H9 (cell line): ENCODE measurements at regions not wholly inside any gene's neighbourhood (a gene's known extent, or its start where the extent isn't known, plus 50 kb on each side); places are given as distances from the start of the nearest gene placed in this dataset.

Source experiments
- DNase-seq: peaks from one replicate; pipeline ENCODE4 v3.0.0-alpha.2; 2017
- H2AFZ ChIP-seq: one replicate; pipeline ENCODE4 v1.6.1; 2013; ENCODE audit warnings: mild to moderate bottlenecking, low read length, control low read depth, moderate library complexity
- H2AK5ac ChIP-seq: 2 replicates; pipeline ENCODE4 v1.6.1; 2013; ENCODE audit warnings: low read length, control low read depth, mixed read lengths; ENCODE audit not compliant: insufficient read length
- H2BK120ac ChIP-seq: one replicate; pipeline ENCODE4 v1.6.1; 2013; ENCODE audit warnings: low read depth, mild to moderate bottlenecking, low read length, control low read depth, inconsistent platforms; ENCODE audit not compliant: poor library complexity, severe bottlenecking
- H2BK12ac ChIP-seq: 2 replicates; pipeline ENCODE4 v1.6.1; 2013; ENCODE audit warnings: low read length, control low read depth, mixed read lengths, low read depth; ENCODE audit not compliant: insufficient read length
- H2BK15ac ChIP-seq: 2 replicates; pipeline ENCODE4 v1.6.1; 2013; ENCODE audit warnings: low read depth, low read length, control low read depth
- H2BK20ac ChIP-seq: one replicate; pipeline ENCODE4 v1.6.1; 2013; ENCODE audit warnings: low read depth, mild to moderate bottlenecking, low read length, control low read depth, inconsistent platforms; ENCODE audit not compliant: poor library complexity, severe bottlenecking
- H2BK5ac ChIP-seq: 2 replicates; pipeline ENCODE4 v1.6.1; 2013; ENCODE audit warnings: low read length, control low read depth, mixed read lengths; ENCODE audit not compliant: insufficient read length
- H3K14ac ChIP-seq: 2 replicates; pipeline ENCODE4 v1.6.1; 2013; ENCODE audit warnings: low read length, control low read depth; ENCODE audit not compliant: insufficient read depth
- H3K18ac ChIP-seq: 2 replicates; pipeline ENCODE4 v1.6.1; 2013; ENCODE audit warnings: low read depth, mild to moderate bottlenecking, mixed read lengths, low read length, control low read depth; ENCODE audit not compliant: insufficient read length
- H3K23ac ChIP-seq: 2 replicates; pipeline ENCODE4 v1.6.1; 2013; ENCODE audit warnings: low read length, control low read depth, mixed read lengths, low read depth; ENCODE audit not compliant: insufficient read length
- H3K23me2 ChIP-seq: 2 replicates; pipeline ENCODE4 v1.6.1; 2013; ENCODE audit warnings: low read depth, mild to moderate bottlenecking, mixed read lengths, low read length, control low read depth; ENCODE audit not compliant: insufficient read length, poor library complexity, severe bottlenecking
- H3K27ac ChIP-seq: 2 replicates; pipeline ENCODE4 v1.5.1; 2013; ENCODE audit warnings: low read length, control low read depth, mixed read lengths, low read depth; ENCODE audit not compliant: insufficient read length
- H3K27me3 ChIP-seq: 2 replicates; pipeline ENCODE4 v1.6.1; 2013; ENCODE audit warnings: low read length, control low read depth, inconsistent platforms; ENCODE audit not compliant: insufficient read depth
- H3K4ac ChIP-seq: 2 replicates; pipeline ENCODE4 v1.6.1; 2013; ENCODE audit warnings: low read depth, mild to moderate bottlenecking, control low read depth, inconsistent platforms, low read length, moderate library complexity
- H3K4me1 ChIP-seq: 2 replicates; pipeline ENCODE4 v1.6.1; 2013; ENCODE audit warnings: low read length, control low read depth, inconsistent platforms; ENCODE audit not compliant: insufficient read depth
- H3K4me2 ChIP-seq: 2 replicates; pipeline ENCODE4 v1.6.1; 2013; ENCODE audit warnings: low read length, control low read depth, mixed read lengths; ENCODE audit not compliant: insufficient read length, insufficient read depth
- H3K56ac ChIP-seq: 2 replicates; pipeline ENCODE4 v1.6.1; 2013; ENCODE audit warnings: low read depth, mild to moderate bottlenecking, mixed read lengths, low read length, control low read depth; ENCODE audit not compliant: insufficient read length
- H3K79me1 ChIP-seq: 2 replicates; pipeline ENCODE4 v1.6.1; 2013; ENCODE audit warnings: low read depth, mild to moderate bottlenecking, moderate library complexity, low read length, control low read depth, inconsistent platforms; ENCODE audit not compliant: insufficient read depth, poor library complexity, severe bottlenecking
- H3K79me2 ChIP-seq: 2 replicates; pipeline ENCODE4 v1.6.1; 2013; ENCODE audit warnings: low read length, control low read depth, inconsistent platforms; ENCODE audit not compliant: insufficient read depth
- H3K9ac ChIP-seq: 2 replicates; pipeline ENCODE4 v1.6.1; 2013; ENCODE audit warnings: low read length, control low read depth, mixed read lengths; ENCODE audit not compliant: insufficient read length; ENCODE audit errors: extremely low read depth
- H3K9me3 ChIP-seq: one replicate; pipeline ENCODE4 v1.6.1; 2013; ENCODE audit warnings: low read depth, low read length, inconsistent platforms; ENCODE audit not compliant: control insufficient read depth
- H3T11ph ChIP-seq: one replicate; pipeline ENCODE4 v1.6.1; 2013; ENCODE audit warnings: mild to moderate bottlenecking, low read length, control low read depth, inconsistent platforms
- H4K20me1 ChIP-seq: one replicate; pipeline ENCODE4 v1.6.1; 2013; ENCODE audit not compliant: control insufficient read depth, insufficient read length, insufficient read depth
- H4K5ac ChIP-seq: 2 replicates; pipeline ENCODE4 v1.6.1; 2013; ENCODE audit warnings: low read depth, mild to moderate bottlenecking, mixed read lengths, low read length, control low read depth; ENCODE audit not compliant: insufficient read length
- H4K8ac ChIP-seq: replicated peaks from 2 replicates; pipeline ENCODE4 v1.6.1; 2013; ENCODE audit warnings: low read length, control low read depth, mixed read lengths, low read depth; ENCODE audit not compliant: insufficient read length
- H4K91ac ChIP-seq: 2 replicates; pipeline ENCODE4 v1.6.1; 2013; ENCODE audit warnings: low read depth, mild to moderate bottlenecking, moderate library complexity, mixed read lengths, low read length, control low read depth; ENCODE audit not compliant: insufficient read length
- H3K27ac Mint-ChIP-seq, 3 experiments: 2 replicates in 2 of 3; 3 replicates in 1 of 3; pipeline ENCODE4 v1.8.0; 2020 to 2021; ENCODE audit warnings: mixed read lengths in 3 of 3, mild to moderate bottlenecking in 1 of 3, moderate library complexity in 1 of 3
- H3K27me3 Mint-ChIP-seq: 2 replicates; pipeline ENCODE4 v1.8.0; 2021; ENCODE audit warnings: low read depth, mild to moderate bottlenecking, moderate library complexity, mixed read lengths
- H3K36me3 Mint-ChIP-seq, 3 experiments: 2 replicates in 2 of 3; 3 replicates in 1 of 3; pipeline ENCODE4 v1.8.0; 2020 to 2021; ENCODE audit warnings: low read depth in 3 of 3, mixed read lengths in 3 of 3; ENCODE audit not compliant: insufficient read depth in 1 of 3
- H3K4me1 Mint-ChIP-seq, 2 experiments: 2 replicates each; pipeline ENCODE4 v1.8.0; 2020; ENCODE audit warnings: mixed read lengths in 2 of 2
- H3K4me3 Mint-ChIP-seq, 2 experiments: 2 replicates in 1 of 2; 3 replicates in 1 of 2; pipeline ENCODE4 v1.8.0; 2020 to 2021; ENCODE audit warnings: mild to moderate bottlenecking in 2 of 2, mixed read lengths in 2 of 2, moderate library complexity in 1 of 2
- H3K9me3 Mint-ChIP-seq, 2 experiments: 2 replicates in 1 of 2; 3 replicates in 1 of 2; pipeline ENCODE4 v1.8.0; 2020; ENCODE audit warnings: mild to moderate bottlenecking in 2 of 2, mixed read lengths in 2 of 2, moderate library complexity in 1 of 2
- CTCF ChIP-seq: fragments of 200-600 bp; sonication (generic); conservative IDR thresholded peaks from 3 replicates; pipeline ENCODE4 v1.8.0; 2021; ENCODE audit warnings: antibody characterized with exemption, mild to moderate bottlenecking
- WGBS: extraction: QIAGEN DNeasy Blood & Tissue Kit; methylation state at CpG from one replicate; pipeline ENCODE4 v1.1.7; 2013; ENCODE audit warnings: missing lambda C conversion rate, low lambda C conversion rate, mixed read lengths; ENCODE audit not compliant: insufficient read length; ENCODE audit errors: extremely low coverage; 5-methylcytosine and 5-hydroxymethylcytosine counted together

GRCh38 chr5:152912924-152913323 lies 507.8 kb upstream of the NMUR2 start:
- no peak overlapping the region for H3K14ac ChIP-seq
- H2BK20ac ChIP-seq = no peak overlapping the region
- no peak overlapping the region for H2BK5ac ChIP-seq
- no peak overlapping the region for H2BK15ac ChIP-seq
- H4K20me1 ChIP-seq = no peaks in the 10 kb centered on the region
- no peak overlapping the region for H4K8ac ChIP-seq
- TF ChIP-seq CTCF = no peak
- no peak overlapping the region for H2AK5ac ChIP-seq
- Mint-ChIP-seq H3K4me3 (no peak overlapping the region), H3K27ac (no peak overlapping the region), H3K36me3 (peaks cover 0 to 5% (median 0%) of the 10 kb centered on the region in 3 experiments; a peak in 2 of 7 replicates), H3K4me1 (no peaks in the 10 kb centered on the region), H3K9me3 (peaks cover 3 to 4% of the 10 kb centered on the region in 2 experiments; a peak in 3 of 5 replicates), H3K27me3 (peaks cover 2% of the 10 kb centered on the region; the same call in 1 of the 2 replicates)
- H4K91ac ChIP-seq = no peak overlapping the region
- H3K18ac ChIP-seq = no peak overlapping the region
- no peaks in the 10 kb centered on the region for H3K9me3 ChIP-seq
- H3K56ac ChIP-seq = no peak overlapping the region
- no peak overlapping the region for H3K9ac ChIP-seq
- WGBS = no CpG with 5 or more reads among the region's 4 CpGs
- DNase-seq = no peak
- H3K27me3 ChIP-seq = no peaks in the 10 kb centered on the region
- no peak overlapping the region for H2BK120ac ChIP-seq
- H3T11ph ChIP-seq = no peak overlapping the region
- H3K23me2 ChIP-seq = no peaks in the 10 kb centered on the region
- H3K23ac ChIP-seq = no peak overlapping the region
- no peak overlapping the region for H2AFZ ChIP-seq
- no peak overlapping the region for H3K4me2 ChIP-seq
- H3K79me1 ChIP-seq = no peaks in the 10 kb centered on the region
- H3K4me1 ChIP-seq = no peaks in the 10 kb centered on the region
- H2BK12ac ChIP-seq = no peak overlapping the region
- H3K79me2 ChIP-seq = no peaks in the 10 kb centered on the region
- H3K27ac ChIP-seq = no peak overlapping the region
- H3K4ac ChIP-seq = no peak overlapping the region
- H4K5ac ChIP-seq = no peak overlapping the region
